ENCODE measurements at regions not wholly inside any gene's neighbourhood (a gene's known extent, or its start where the extent isn't known, plus 50 kb on each side); places are given as distances from the start of the nearest gene placed in this dataset.

DNA sequence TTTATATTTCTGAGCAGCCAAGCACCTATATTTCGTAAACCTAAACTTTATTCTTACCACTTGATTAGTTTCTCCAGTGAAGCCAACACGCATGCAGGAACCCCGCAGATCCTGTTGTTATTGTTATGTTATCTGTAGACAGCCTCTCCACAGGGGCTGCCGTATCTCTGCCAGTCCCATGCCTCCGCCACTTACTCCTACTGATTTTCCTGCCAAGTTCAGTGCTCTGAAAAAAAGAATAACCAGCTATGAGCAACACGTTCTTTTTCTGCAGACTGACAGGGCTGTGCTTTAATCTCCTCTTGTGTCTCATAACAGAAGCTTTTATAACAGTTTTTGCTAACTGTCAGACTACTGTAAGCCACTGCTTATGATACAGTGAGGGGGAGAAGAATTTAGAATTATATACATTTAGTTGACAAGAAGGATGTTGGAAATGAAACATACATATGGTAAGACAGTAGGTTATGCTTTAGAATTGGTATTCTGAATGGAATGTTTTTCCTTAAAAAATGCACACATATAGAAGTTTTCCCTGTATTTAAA, 347.4 kb downstream of the SI start:
- TF ChIP-seq, protein P1, sequence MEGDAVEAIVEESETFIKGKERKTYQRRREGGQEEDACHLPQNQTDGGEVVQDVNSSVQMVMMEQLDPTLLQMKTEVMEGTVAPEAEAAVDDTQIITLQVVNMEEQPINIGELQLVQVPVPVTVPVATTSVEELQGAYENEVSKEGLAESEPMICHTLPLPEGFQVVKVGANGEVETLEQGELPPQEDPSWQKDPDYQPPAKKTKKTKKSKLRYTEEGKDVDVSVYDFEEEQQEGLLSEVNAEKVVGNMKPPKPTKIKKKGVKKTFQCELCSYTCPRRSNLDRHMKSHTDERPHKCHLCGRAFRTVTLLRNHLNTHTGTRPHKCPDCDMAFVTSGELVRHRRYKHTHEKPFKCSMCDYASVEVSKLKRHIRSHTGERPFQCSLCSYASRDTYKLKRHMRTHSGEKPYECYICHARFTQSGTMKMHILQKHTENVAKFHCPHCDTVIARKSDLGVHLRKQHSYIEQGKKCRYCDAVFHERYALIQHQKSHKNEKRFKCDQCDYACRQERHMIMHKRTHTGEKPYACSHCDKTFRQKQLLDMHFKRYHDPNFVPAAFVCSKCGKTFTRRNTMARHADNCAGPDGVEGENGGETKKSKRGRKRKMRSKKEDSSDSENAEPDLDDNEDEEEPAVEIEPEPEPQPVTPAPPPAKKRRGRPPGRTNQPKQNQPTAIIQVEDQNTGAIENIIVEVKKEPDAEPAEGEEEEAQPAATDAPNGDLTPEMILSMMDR (IDR thresholded peaks at IDR 0.05 in 4 of 5, conservative IDR thresholded peaks at IDR 0.05 in 1 of 5), result no peak
- no peak for TF ChIP-seq POLR2A (IDR thresholded peaks at IDR 0.05)

All from gastrocnemius medialis (tissue), 4 donors.